PFSK-1 (cell line): ENCODE measurements at regions not wholly inside any gene's neighbourhood (a gene's known extent, or its start where the extent isn't known, plus 50 kb on each side); places are given as distances from the start of the nearest gene placed in this dataset.

Experiments used
- POLR2AphosphoS5 ChIP-seq: IDR thresholded peaks from 2 replicates; pipeline ENCODE4 v1.6.1; 2012; ENCODE audit warnings: low read depth, mild to moderate bottlenecking, control low read depth, low read length, moderate library complexity
- REST ChIP-seq, 2 experiments: IDR thresholded peaks; 2 replicates each; pipeline versions ENCODE4 v1.6.1 to v1.8.0; 2011 to 2012; ENCODE audit warnings: low read depth in 2 of 2, low read length in 2 of 2, control low read depth in 1 of 2, inconsistent platforms in 1 of 2, mild to moderate bottlenecking in 1 of 2, moderate library complexity in 1 of 2; ENCODE audit not compliant: insufficient read depth in 1 of 2

GRCh38 chr11:39459606-39460005, 1999.8 kb downstream of the LRRC4C start:
- TF ChIP-seq POLR2AphosphoS5 (no peak), REST (IDR thresholded peaks at IDR 0.05; ENCODE audit: insufficient read depth in 1 of 2, low read depth in 2 of 2, low read length in 2 of 2) (no peak)
